WTC11 (cell line): ENCODE measurements at regions not wholly inside any gene's neighbourhood (a gene's known extent, or its start where the extent isn't known, plus 50 kb on each side); places are given as distances from the start of the nearest gene placed in this dataset.
"Not testable (repeated sequence)": the region's sequence is repeated elsewhere in the genome, so short reads cannot be mapped to it uniquely, and the experiment has no call there.

Experiments
- ATAC-seq: fragments of 200-7000 bp; cut with Tn5 transposase; 2 replicates; pipeline ENCODE4 v1.10.0; 2021; ENCODE audit warnings: mild to moderate bottlenecking, moderate library complexity
- CTCF ChIA-PET: fragments of 300-600 bp; sonication (Branson Sonifier 250); formaldehyde crosslinking; loops from one replicate; lab custom pipeline; 2021; ENCODE audit warnings: antibody characterized with exemption; lab: Charles Lee
- POLR2A ChIA-PET: fragments of 350-600 bp; sonication (Branson Sonifier 250); formaldehyde crosslinking; loops from one replicate; lab custom pipeline; 2021; ENCODE audit warnings: antibody characterized with exemption; lab: Charles Lee
- DNase-seq: peaks from one replicate; pipeline ENCODE4 v3.0.0; 2021; ENCODE audit warnings: low spot score
- H3K27ac Mint-ChIP-seq: 2 replicates; pipeline ENCODE4 v1.8.0; 2021; ENCODE audit warnings: mixed read lengths
- H3K27me3 Mint-ChIP-seq: 2 replicates; pipeline ENCODE4 v1.8.0; 2021; ENCODE audit warnings: low read depth, mild to moderate bottlenecking, moderate library complexity, mixed read lengths
- H3K36me3 Mint-ChIP-seq: 2 replicates; pipeline ENCODE4 v1.8.0; 2021; ENCODE audit warnings: mixed read lengths
- H3K4me1 Mint-ChIP-seq: 2 replicates; pipeline ENCODE4 v1.8.0; 2022; ENCODE audit warnings: mixed read lengths
- H3K4me3 Mint-ChIP-seq: 2 replicates; pipeline ENCODE4 v1.8.0; 2021; ENCODE audit warnings: mild to moderate bottlenecking, moderate library complexity, mixed read lengths
- H3K9me3 Mint-ChIP-seq: 2 replicates; pipeline ENCODE4 v1.8.0; 2021; ENCODE audit warnings: mixed read lengths
- ARID4B ChIP-seq: sonication (generic); formaldehyde crosslinking; IDR thresholded peaks from 2 replicates; pipeline ENCODE4 v1.8.0; 2023; ENCODE audit warnings: missing genetic modification reagents, mild to moderate bottlenecking, borderline replicate concordance
- CREB1 ChIP-seq: sonication (generic); formaldehyde crosslinking; IDR thresholded peaks from 2 replicates; pipeline ENCODE4 v1.8.0; 2023; ENCODE audit warnings: mild to moderate bottlenecking, missing genetic modification reagents
- FOXP1 ChIP-seq: sonication (generic); formaldehyde crosslinking; IDR thresholded peaks from 2 replicates; pipeline ENCODE4 v1.8.0; 2022; ENCODE audit warnings: missing genetic modification reagents, mild to moderate bottlenecking, moderate library complexity, borderline replicate concordance
- FOXP4 ChIP-seq: sonication (generic); formaldehyde crosslinking; IDR thresholded peaks from 2 replicates; pipeline ENCODE4 v1.8.0; 2022; ENCODE audit warnings: mild to moderate bottlenecking, missing genetic modification reagents
- GABPB1 ChIP-seq: sonication (generic); formaldehyde crosslinking; IDR thresholded peaks from 2 replicates; pipeline ENCODE4 v1.8.1; 2023; ENCODE audit warnings: mild to moderate bottlenecking, missing genetic modification reagents
- IRF1 ChIP-seq: sonication (generic); formaldehyde crosslinking; IDR thresholded peaks from 2 replicates; pipeline ENCODE4 v1.8.0; 2023; ENCODE audit warnings: missing genetic modification reagents
- MLX ChIP-seq: sonication (generic); formaldehyde crosslinking; IDR thresholded peaks from 2 replicates; pipeline ENCODE4 v1.8.1; 2023; ENCODE audit warnings: mild to moderate bottlenecking, missing genetic modification reagents, moderate library complexity
- MYBL2 ChIP-seq: sonication (generic); formaldehyde crosslinking; IDR thresholded peaks from 2 replicates; pipeline ENCODE4 v1.8.1; 2023; ENCODE audit warnings: mild to moderate bottlenecking, moderate library complexity, missing genetic modification reagents
- NFATC4 ChIP-seq: fragments of 250-450 bp; sonication (Bioruptor Pico); IDR thresholded peaks from 2 replicates; pipeline ENCODE4 v1.9.0; 2021; ENCODE audit warnings: mild to moderate bottlenecking
- NFYB ChIP-seq: sonication (generic); formaldehyde crosslinking; conservative IDR thresholded peaks from 2 replicates; pipeline ENCODE4 v1.8.0; 2022; ENCODE audit warnings: low read depth, missing genetic modification reagents
- TP53 ChIP-seq: sonication (generic); formaldehyde crosslinking; IDR thresholded peaks from 2 replicates; pipeline ENCODE4 v1.8.1; 2023; ENCODE audit warnings: mild to moderate bottlenecking, missing genetic modification reagents
- ZNF232 ChIP-seq: sonication (generic); formaldehyde crosslinking; IDR thresholded peaks from 2 replicates; pipeline ENCODE4 v1.8.0; 2022; ENCODE audit warnings: mild to moderate bottlenecking, missing genetic modification reagents
- ZNF263 ChIP-seq: sonication (generic); formaldehyde crosslinking; IDR thresholded peaks from 2 replicates; pipeline ENCODE4 v1.8.1; 2022; ENCODE audit warnings: low read depth, mild to moderate bottlenecking, moderate library complexity, missing genetic modification reagents
- ZNF281 ChIP-seq: sonication (generic); formaldehyde crosslinking; IDR thresholded peaks from 2 replicates; pipeline ENCODE4 v1.8.0; 2023; ENCODE audit warnings: mild to moderate bottlenecking, missing genetic modification reagents
- ZNF416 ChIP-seq: fragments of 250-450 bp; sonication (Bioruptor Pico); IDR thresholded peaks from 2 replicates; pipeline ENCODE4 v1.9.0; 2021; ENCODE audit warnings: mild to moderate bottlenecking, inconsistent platforms
- ZNF423 ChIP-seq: fragments of 250-450 bp; sonication (Bioruptor Pico); IDR thresholded peaks from 2 replicates; pipeline ENCODE4 v2.1.2; 2022; ENCODE audit warnings: mild to moderate bottlenecking, moderate library complexity
- ZNF512 ChIP-seq: sonication (generic); formaldehyde crosslinking; IDR thresholded peaks from 2 replicates; pipeline ENCODE4 v1.8.1; 2022; ENCODE audit warnings: missing genetic modification reagents, borderline replicate concordance
- ZSCAN18 ChIP-seq: fragments of 250-450 bp; sonication (Bioruptor Pico); IDR thresholded peaks from 2 replicates; pipeline ENCODE4 v2.1.2; 2022; ENCODE audit warnings: mild to moderate bottlenecking, moderate library complexity

GRCh38 chr1:30132602-30133286, 590.6 kb downstream of the MATN1 start:
- CTCF ChIA-PET = no interaction called here
- no peak overlapping the region for H3K4me3 Mint-ChIP-seq
- POLR2A ChIA-PET = no interaction called here
- DNase-seq = no peak
- H3K27me3 Mint-ChIP-seq = peaks cover 4% of the 10 kb centered on the region; the same call in 1 of the 2 replicates
- H3K27ac Mint-ChIP-seq = no peak overlapping the region
- no peak for ATAC-seq
- no peaks in the 10 kb centered on the region; the same call in 1 of the 2 replicates for H3K36me3 Mint-ChIP-seq
- no peaks in the 10 kb centered on the region for H3K4me1 Mint-ChIP-seq
- H3K9me3 Mint-ChIP-seq = peaks cover 16% of the 10 kb centered on the region
- TF ChIP-seq MLX (CRISPR knock-in tag) (no peak), ARID4B (CRISPR knock-in tag) (no peak), ZNF416 (CRISPR knock-in tag) (no peak), CREB1 (CRISPR knock-in tag) (no peak), NFATC4 (CRISPR knock-in tag) (no peak), ZNF423 (CRISPR knock-in tag) (no peak), TP53 (no peak), NFYB (CRISPR knock-in tag) (no peak), ZNF263 (no peak), GABPB1 (CRISPR knock-in tag) (no peak), FOXP4 (CRISPR knock-in tag) (no peak), FOXP1 (no peak), ZNF232 (no peak), ZSCAN18 (CRISPR knock-in tag) (no peak)

GRCh38 chr1:30130566-30130965, 592.8 kb downstream of the MATN1 start:
- ATAC-seq, H3K4me3 Mint-ChIP-seq: not testable (repeated sequence)
- CTCF ChIA-PET = interaction anchor here (1.2 to 2.0 kb wide), 2 partner anchors 19 to 250 kb away, joined by 4 to 6 read pairs; no protein-coding TSS in a partner anchor

GRCh38 chr1:30130099-30130498, 593.3 kb downstream of the MATN1 start:
- no peaks in the 10 kb centered on the region for H3K4me1 Mint-ChIP-seq
- no peaks in the 10 kb centered on the region for H3K36me3 Mint-ChIP-seq
- peaks cover 2% of the 10 kb centered on the region; the same call in 1 of the 2 replicates for H3K27me3 Mint-ChIP-seq
- ATAC-seq (no peak), DNase-seq (no peak)
- ChIA-PET CTCF (interaction anchor here (1.2 to 2.0 kb wide), 2 partner anchors 19 to 251 kb away, joined by 4 to 6 read pairs; no protein-coding TSS in a partner anchor), POLR2A (no interaction called here)
- no peak overlapping the region for H3K27ac Mint-ChIP-seq
- no peak overlapping the region for H3K4me3 Mint-ChIP-seq
- H3K9me3 Mint-ChIP-seq = peaks cover 13% of the 10 kb centered on the region; the same call in 1 of the 2 replicates
- TF ChIP-seq TP53 = no peak
- TF ChIP-seq ZNF281 (CRISPR knock-in tag) = no peak
- TF ChIP-seq CREB1 (CRISPR knock-in tag) = no peak
- no peak for TF ChIP-seq ZNF512 (CRISPR knock-in tag)
- no peak for TF ChIP-seq IRF1 (CRISPR knock-in tag)
- no peak for TF ChIP-seq MYBL2 (CRISPR knock-in tag)

More at GRCh38 chr1:30130566-30130965, 592.8 kb downstream of the MATN1 start:
- H3K4me1 Mint-ChIP-seq, H3K36me3 Mint-ChIP-seq, H3K27ac Mint-ChIP-seq, H3K27me3 Mint-ChIP-seq, DNase-seq, POLR2A ChIA-PET: not testable (repeated sequence)
- H3K9me3 Mint-ChIP-seq = peaks cover 14% of the 10 kb centered on the region
